ENCODE measurements at regions not wholly inside any gene's neighbourhood (a gene's known extent, or its start where the extent isn't known, plus 50 kb on each side); places are given as distances from the start of the nearest gene placed in this dataset.

DNA sequence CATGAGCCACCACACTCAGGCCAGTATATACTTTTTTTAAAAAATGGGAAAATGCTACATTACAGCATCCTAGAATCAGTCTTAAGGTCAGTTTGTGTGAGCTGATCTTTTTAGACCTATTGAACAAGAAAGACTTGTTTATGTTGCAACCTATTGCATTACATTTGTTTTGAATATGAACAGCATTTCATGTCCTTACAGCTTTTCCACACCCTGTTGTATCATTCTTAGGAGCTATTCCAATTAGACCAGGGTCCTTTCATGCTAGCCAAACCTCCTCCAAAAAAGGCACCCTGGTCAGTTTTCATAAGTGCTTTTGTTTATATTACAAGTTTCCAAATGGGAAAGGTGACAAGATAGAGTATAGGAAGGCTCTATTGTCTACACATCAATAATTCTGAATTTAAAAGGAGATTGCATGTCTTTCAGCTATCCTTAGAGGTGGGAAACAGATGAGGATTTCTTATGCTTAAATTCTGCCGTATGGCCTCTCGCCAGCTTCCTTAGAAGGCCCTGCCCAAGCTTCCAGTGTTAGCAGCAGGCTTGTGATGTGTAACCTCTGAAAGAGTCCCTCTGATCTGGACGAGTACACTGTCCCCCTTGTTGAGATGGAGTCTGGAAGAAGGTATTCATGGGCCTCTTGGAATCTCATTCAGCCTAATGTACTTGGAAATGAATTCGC, 171.9 kb downstream of the OTUD1 start:
- Mint-ChIP-seq H3K4me1 (ENCODE audit: unreplicated experiment) (no peaks in the 10 kb centered on the region), H3K9me3 (ENCODE audit: unreplicated experiment) (no peaks in the 10 kb centered on the region), H3K4me3 (ENCODE audit: unreplicated experiment) (no peak overlapping the region), H3K27me3 (ENCODE audit: unreplicated experiment) (no peaks in the 10 kb centered on the region), H3K27ac (ENCODE audit: unreplicated experiment) (no peak overlapping the region), H3K36me3 (ENCODE audit: unreplicated experiment) (no peaks in the 10 kb centered on the region)
- DNase-seq (ENCODE audit: extremely low spot score, unreplicated experiment), result no peak
- TF ChIP-seq, protein P1, sequence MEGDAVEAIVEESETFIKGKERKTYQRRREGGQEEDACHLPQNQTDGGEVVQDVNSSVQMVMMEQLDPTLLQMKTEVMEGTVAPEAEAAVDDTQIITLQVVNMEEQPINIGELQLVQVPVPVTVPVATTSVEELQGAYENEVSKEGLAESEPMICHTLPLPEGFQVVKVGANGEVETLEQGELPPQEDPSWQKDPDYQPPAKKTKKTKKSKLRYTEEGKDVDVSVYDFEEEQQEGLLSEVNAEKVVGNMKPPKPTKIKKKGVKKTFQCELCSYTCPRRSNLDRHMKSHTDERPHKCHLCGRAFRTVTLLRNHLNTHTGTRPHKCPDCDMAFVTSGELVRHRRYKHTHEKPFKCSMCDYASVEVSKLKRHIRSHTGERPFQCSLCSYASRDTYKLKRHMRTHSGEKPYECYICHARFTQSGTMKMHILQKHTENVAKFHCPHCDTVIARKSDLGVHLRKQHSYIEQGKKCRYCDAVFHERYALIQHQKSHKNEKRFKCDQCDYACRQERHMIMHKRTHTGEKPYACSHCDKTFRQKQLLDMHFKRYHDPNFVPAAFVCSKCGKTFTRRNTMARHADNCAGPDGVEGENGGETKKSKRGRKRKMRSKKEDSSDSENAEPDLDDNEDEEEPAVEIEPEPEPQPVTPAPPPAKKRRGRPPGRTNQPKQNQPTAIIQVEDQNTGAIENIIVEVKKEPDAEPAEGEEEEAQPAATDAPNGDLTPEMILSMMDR (IDR thresholded peaks at IDR 0.05), result no peak

DNA sequence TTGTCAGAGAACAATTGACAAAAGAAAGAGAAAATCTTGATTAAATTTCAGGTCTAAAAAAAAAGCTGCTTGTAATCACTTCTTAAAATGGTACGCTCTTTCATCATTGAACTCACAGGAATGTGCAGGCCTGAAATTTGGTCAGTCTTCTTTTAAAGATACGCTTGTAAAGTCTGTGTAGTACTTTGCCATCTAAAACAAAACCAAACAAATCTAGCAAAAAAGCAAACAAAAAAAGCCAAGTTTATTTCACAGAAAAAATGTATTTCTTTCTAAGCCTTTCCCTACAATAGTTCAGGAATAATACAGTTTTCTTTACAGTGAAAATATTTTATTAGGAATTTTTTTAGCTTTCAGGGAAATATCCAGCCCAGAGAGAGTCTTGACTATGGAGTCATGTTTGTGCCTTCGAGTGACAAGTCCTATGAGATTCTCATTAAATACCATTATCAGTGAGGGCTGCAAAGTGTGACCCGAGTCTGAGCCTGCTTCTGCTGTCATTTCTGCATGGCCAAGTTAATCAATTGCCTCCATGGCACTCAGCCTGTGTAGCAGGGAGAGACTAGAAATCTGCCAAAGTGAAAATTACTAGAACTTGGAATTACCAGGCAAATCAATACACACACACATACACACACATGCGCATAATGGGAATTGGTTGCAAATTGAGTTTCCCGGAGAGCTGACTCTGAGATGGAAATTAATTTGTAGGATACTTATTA, 172.6 kb downstream of the OTUD1 start:
- TF ChIP-seq, protein P1 (IDR thresholded peaks at IDR 0.05), result no peak
- no peak overlapping the region for H3K4me3 Mint-ChIP-seq (ENCODE audit: unreplicated experiment)
- no peaks in the 10 kb centered on the region for H3K4me1 Mint-ChIP-seq (ENCODE audit: unreplicated experiment)
- no peak overlapping the region for H3K27ac Mint-ChIP-seq (ENCODE audit: unreplicated experiment)
- no peaks in the 10 kb centered on the region for H3K36me3 Mint-ChIP-seq (ENCODE audit: unreplicated experiment)
- no peaks in the 10 kb centered on the region for H3K9me3 Mint-ChIP-seq (ENCODE audit: unreplicated experiment)
- no peak for DNase-seq (ENCODE audit: extremely low spot score, unreplicated experiment)
- no peaks in the 10 kb centered on the region for H3K27me3 Mint-ChIP-seq (ENCODE audit: unreplicated experiment)

DNA sequence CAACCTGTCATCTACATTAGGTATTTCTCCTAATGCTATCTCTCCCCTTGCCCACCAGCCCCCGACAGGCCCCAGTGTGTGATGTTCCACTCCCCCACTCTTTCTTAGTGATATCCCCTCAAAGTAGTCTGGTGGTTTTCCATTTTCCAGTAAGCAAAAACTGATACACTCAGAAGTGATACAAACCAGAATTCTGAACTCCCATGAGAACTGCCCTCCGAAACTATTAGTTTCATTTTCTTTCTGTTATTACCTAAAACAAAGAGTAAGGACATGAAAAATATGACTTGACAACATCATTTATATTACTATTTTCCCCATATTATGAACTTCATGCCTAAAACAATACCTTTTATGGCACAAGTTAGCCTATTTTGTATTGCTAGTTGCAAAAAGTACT, 175.0 kb downstream of the OTUD1 start:
- TF ChIP-seq, protein P1 (IDR thresholded peaks at IDR 0.05), result no peak
- Mint-ChIP-seq H3K27ac (ENCODE audit: unreplicated experiment) (no peak overlapping the region), H3K27me3 (ENCODE audit: unreplicated experiment) (no peaks in the 10 kb centered on the region), H3K36me3 (ENCODE audit: unreplicated experiment) (no peaks in the 10 kb centered on the region), H3K4me3 (ENCODE audit: unreplicated experiment) (no peak overlapping the region), H3K9me3 (ENCODE audit: unreplicated experiment) (no peaks in the 10 kb centered on the region), H3K4me1 (ENCODE audit: unreplicated experiment) (no peaks in the 10 kb centered on the region)
- no peak for DNase-seq (ENCODE audit: extremely low spot score, unreplicated experiment)

DNA sequence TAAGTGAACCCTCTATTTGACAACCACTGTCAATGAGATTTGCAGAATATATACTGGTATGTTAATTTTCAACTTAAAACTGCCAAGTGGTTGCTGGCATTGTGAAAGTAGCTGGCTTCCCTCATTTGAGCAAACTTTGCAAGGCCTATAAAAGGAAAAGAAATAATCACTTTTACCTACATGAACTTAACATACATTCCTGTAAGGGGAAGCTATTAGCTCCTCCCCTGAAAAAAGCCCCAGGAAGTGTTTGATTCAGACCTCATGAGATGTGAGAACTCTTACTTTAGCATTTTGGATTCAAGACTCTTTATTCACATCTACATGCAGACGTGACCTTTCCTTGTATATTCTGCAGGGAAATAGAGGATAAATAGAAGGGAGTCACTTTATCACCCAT, 175.6 kb downstream of the OTUD1 start:
- no peaks in the 10 kb centered on the region for H3K9me3 Mint-ChIP-seq (ENCODE audit: unreplicated experiment)
- no peak for DNase-seq (ENCODE audit: extremely low spot score, unreplicated experiment)
- TF ChIP-seq, protein P1 (IDR thresholded peaks at IDR 0.05), result no peak
- no peak overlapping the region for H3K4me3 Mint-ChIP-seq (ENCODE audit: unreplicated experiment)
- H3K27me3 Mint-ChIP-seq (ENCODE audit: unreplicated experiment), result no peaks in the 10 kb centered on the region
- H3K27ac Mint-ChIP-seq (ENCODE audit: unreplicated experiment), result no peak overlapping the region
- no peaks in the 10 kb centered on the region for H3K36me3 Mint-ChIP-seq (ENCODE audit: unreplicated experiment)
- no peaks in the 10 kb centered on the region for H3K4me1 Mint-ChIP-seq (ENCODE audit: unreplicated experiment)

DNA sequence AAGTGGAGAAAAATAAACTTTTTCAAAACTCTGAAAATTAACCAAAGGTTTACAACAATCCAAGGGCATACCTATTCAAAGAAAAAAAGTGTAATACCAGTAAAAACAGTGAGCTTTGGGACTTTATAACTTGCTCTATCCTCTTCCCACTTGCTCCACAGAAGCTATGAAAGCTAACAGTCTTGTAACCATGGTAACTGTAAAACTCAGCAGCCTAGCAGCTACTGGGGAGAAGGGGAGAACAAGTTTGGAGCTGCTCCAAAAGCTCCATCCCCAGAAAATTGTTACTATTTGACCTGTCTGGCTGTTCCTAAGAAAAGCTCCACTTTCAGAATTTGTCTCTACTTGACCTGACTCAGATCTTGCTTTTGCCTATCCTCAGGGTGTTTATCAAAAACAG, 191.5 kb downstream of the OTUD1 start:
- Mint-ChIP-seq H3K4me3 (ENCODE audit: unreplicated experiment) (no peak overlapping the region), H3K27me3 (ENCODE audit: unreplicated experiment) (no peaks in the 10 kb centered on the region)
- TF ChIP-seq, protein P1 (IDR thresholded peaks at IDR 0.05), result no peak

More for the DNA sequence above, 191.5 kb downstream of the OTUD1 start:
- no peaks in the 10 kb centered on the region for H3K36me3 Mint-ChIP-seq (ENCODE audit: unreplicated experiment)
- no peak for DNase-seq (ENCODE audit: extremely low spot score, unreplicated experiment)
- H3K27ac Mint-ChIP-seq (ENCODE audit: unreplicated experiment), result no peak overlapping the region
- H3K9me3 Mint-ChIP-seq (ENCODE audit: unreplicated experiment), result peaks cover 22% of the 10 kb centered on the region
- H3K4me1 Mint-ChIP-seq (ENCODE audit: unreplicated experiment), result no peaks in the 10 kb centered on the region

Measured in osteocyte (in vitro differentiated cells).